Spleen (tissue), 7 donors: ENCODE measurements at regions not wholly inside any gene's neighbourhood (a gene's known extent, or its start where the extent isn't known, plus 50 kb on each side); places are given as distances from the start of the nearest gene placed in this dataset.

Experiments
- POLR2A ChIP-seq, 3 donors: fragments of 450-650 bp; IDR thresholded peaks; one replicate each; pipeline ENCODE4 v1.5.1; 2017; ENCODE audit warnings: antibody characterized with exemption in 3 of 3, mild to moderate bottlenecking in 1 of 3
- POLR2AphosphoS5 ChIP-seq, 3 donors: sonication (generic); formaldehyde crosslinking; IDR thresholded peaks; one replicate each; pipeline ENCODE4 v1.5.1; 2017; ENCODE audit warnings: antibody characterized with exemption in 3 of 3
- TF ChIP-seq, protein P1 (sequence below), 11 experiments: fragments of 200-600 bp in 7 of 11; fragments of 450-650 bp in 4 of 11; sonication (generic) in 4 of 11; IDR thresholded peaks in 8 of 11; conservative IDR thresholded peaks in 3 of 11; 1 replicate in 7 of 11; 2 replicates in 4 of 11; pipeline versions ENCODE4 v1.4.0 to v1.8.0; 2016 to 2021; ENCODE audit warnings: antibody characterized with exemption in 11 of 11, inconsistent platforms in 4 of 11, mild to moderate bottlenecking in 1 of 11
- donor health status: DM: no; HTN: no; CAD: no; lungs with moderate emphysema.
- donor health status: DM: no; HTN: no; CAD: no.
- donor health status: DM: no; HTN: no; CAD: no.

DNA sequence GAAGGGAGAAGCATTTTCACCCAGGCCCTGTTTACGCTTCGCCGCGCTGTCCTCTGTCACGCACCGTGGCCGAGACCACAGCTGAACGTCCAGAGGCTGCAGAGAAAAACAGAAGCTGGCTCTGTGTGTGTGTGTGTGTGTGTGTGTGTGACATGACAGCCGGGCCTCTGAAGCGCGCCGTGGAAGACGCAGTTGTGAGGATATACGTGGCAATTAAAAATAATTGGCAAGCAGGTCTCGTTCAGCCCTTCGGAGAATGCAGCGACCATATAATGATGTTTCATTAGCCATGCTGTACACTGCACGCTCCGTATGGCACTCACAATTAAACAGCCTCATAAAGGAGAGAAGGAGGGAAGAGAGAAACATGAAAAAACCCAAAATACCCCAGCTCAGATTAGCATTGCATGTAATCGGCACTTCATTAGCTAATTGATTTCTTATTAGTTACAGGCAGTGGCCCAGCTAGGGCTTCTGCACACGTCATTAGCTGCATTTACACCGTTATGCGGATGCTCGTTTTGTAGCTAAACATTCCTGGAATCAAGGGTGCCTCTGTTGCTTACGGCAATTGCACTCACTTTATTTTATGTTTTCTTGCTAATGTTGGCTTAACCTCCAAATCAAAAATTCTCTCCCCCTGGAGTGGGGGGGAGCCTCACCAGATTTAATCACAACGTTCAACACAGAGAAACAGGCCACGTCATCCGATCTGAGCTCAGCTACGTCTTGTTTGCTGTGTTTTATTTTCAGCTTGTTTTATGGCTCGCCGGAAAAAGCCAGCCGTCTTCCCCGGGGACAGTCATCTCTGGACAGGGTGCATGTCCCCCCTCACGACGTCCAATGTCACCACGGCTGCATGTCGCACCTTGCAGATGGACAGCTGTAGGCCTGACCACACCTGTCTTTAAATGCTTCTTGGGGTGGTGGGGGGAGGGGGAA is 74.6 kb upstream of the SHOX start:
- TF ChIP-seq POLR2A (IDR thresholded peaks at IDR 0.05) (no peak), POLR2AphosphoS5 (IDR thresholded peaks at IDR 0.05) (no peak)
- TF ChIP-seq, protein P1, sequence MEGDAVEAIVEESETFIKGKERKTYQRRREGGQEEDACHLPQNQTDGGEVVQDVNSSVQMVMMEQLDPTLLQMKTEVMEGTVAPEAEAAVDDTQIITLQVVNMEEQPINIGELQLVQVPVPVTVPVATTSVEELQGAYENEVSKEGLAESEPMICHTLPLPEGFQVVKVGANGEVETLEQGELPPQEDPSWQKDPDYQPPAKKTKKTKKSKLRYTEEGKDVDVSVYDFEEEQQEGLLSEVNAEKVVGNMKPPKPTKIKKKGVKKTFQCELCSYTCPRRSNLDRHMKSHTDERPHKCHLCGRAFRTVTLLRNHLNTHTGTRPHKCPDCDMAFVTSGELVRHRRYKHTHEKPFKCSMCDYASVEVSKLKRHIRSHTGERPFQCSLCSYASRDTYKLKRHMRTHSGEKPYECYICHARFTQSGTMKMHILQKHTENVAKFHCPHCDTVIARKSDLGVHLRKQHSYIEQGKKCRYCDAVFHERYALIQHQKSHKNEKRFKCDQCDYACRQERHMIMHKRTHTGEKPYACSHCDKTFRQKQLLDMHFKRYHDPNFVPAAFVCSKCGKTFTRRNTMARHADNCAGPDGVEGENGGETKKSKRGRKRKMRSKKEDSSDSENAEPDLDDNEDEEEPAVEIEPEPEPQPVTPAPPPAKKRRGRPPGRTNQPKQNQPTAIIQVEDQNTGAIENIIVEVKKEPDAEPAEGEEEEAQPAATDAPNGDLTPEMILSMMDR (IDR thresholded peaks at IDR 0.05 in 8 of 11, conservative IDR thresholded peaks at IDR 0.05 in 3 of 11), result no peak
